Nephron (organoid): ENCODE measurements at regions not wholly inside any gene's neighbourhood (a gene's known extent, or its start where the extent isn't known, plus 50 kb on each side); places are given as distances from the start of the nearest gene placed in this dataset.

Experiments
- H3K27ac Mint-ChIP-seq, 3 experiments: 2 replicates each; pipeline ENCODE4 v1.8.0; 2020; ENCODE audit warnings: mixed read lengths in 3 of 3, mild to moderate bottlenecking in 2 of 3, moderate library complexity in 1 of 3
- H3K27me3 Mint-ChIP-seq: 2 replicates; pipeline ENCODE4 v1.8.0; 2021; ENCODE audit warnings: low read depth, mild to moderate bottlenecking, moderate library complexity, mixed read lengths
- H3K36me3 Mint-ChIP-seq: 2 replicates; pipeline ENCODE4 v1.8.0; 2020; ENCODE audit warnings: low read depth, mixed read lengths
- H3K4me1 Mint-ChIP-seq: 2 replicates; pipeline ENCODE4 v1.8.0; 2020; ENCODE audit warnings: mixed read lengths
- H3K4me3 Mint-ChIP-seq, 3 experiments: 2 replicates each; pipeline ENCODE4 v1.8.0; 2020; ENCODE audit warnings: mild to moderate bottlenecking in 3 of 3, mixed read lengths in 3 of 3, moderate library complexity in 2 of 3
- H3K9me3 Mint-ChIP-seq: 2 replicates; pipeline ENCODE4 v1.8.0; 2020; ENCODE audit warnings: mixed read lengths
- TF ChIP-seq, protein P1 (sequence below), 3 experiments: fragments of 200-600 bp; sonication (generic); IDR thresholded peaks; one replicate each; pipeline ENCODE4 v1.5.0; 2021; ENCODE audit warnings: antibody characterized with exemption in 3 of 3; ENCODE audit not compliant: unreplicated experiment in 3 of 3

DNA sequence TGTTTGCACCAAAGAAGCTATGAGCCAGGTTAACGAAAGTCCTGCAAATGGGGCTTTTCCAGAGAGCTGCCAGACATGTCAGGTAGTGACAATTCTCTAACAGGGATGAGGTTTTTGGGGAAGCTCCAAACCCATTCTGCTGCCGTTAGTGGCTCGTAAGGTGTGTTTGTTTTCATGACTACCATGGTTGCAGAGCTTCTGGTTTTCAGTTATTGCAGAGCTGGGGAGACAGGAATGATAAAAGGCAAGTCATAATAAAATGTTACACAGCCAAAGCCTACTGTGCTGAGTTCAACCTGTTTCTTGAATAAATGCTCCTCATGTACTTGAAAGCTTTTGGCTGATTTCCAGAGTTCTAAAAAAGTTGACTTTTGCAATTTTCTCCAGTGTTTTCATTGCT is 209.2 kb upstream of the STK17B start:
- H3K36me3 Mint-ChIP-seq, result no peaks in the 10 kb centered on the region
- H3K4me3 Mint-ChIP-seq, result no peak overlapping the region
- TF ChIP-seq, protein P1, sequence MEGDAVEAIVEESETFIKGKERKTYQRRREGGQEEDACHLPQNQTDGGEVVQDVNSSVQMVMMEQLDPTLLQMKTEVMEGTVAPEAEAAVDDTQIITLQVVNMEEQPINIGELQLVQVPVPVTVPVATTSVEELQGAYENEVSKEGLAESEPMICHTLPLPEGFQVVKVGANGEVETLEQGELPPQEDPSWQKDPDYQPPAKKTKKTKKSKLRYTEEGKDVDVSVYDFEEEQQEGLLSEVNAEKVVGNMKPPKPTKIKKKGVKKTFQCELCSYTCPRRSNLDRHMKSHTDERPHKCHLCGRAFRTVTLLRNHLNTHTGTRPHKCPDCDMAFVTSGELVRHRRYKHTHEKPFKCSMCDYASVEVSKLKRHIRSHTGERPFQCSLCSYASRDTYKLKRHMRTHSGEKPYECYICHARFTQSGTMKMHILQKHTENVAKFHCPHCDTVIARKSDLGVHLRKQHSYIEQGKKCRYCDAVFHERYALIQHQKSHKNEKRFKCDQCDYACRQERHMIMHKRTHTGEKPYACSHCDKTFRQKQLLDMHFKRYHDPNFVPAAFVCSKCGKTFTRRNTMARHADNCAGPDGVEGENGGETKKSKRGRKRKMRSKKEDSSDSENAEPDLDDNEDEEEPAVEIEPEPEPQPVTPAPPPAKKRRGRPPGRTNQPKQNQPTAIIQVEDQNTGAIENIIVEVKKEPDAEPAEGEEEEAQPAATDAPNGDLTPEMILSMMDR (IDR thresholded peaks at IDR 0.05; ENCODE audit: unreplicated experiment in 3 of 3), result no peak
- H3K27me3 Mint-ChIP-seq, result no peaks in the 10 kb centered on the region
- H3K4me1 Mint-ChIP-seq, result peaks cover 18% of the 10 kb centered on the region
- no peaks in the 10 kb centered on the region for H3K9me3 Mint-ChIP-seq
- H3K27ac Mint-ChIP-seq, result no peak overlapping the region

DNA sequence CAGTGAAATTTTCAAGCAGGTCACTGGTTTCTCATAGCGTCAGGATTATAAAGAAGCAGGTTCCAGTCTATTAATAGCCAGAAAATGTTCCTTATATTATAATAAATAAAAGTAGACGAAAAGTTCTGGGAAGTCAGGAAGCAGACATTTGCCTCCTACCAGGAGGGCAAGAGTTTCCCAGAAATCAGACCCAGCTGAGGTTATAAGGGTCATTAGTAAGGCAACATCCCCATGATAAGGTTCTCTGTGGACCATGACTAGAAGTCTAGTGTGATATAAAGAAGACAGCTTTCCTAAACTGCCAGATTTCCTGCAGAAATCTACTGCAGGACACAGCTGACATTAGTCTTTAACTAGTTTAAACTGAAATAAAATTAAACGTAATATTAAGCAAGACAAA is 210.1 kb upstream of the STK17B start:
- Mint-ChIP-seq H3K27ac (no peak overlapping the region), H3K4me1 (peaks cover 18% of the 10 kb centered on the region), H3K36me3 (no peaks in the 10 kb centered on the region), H3K4me3 (no peak overlapping the region), H3K9me3 (no peaks in the 10 kb centered on the region), H3K27me3 (no peaks in the 10 kb centered on the region)
- TF ChIP-seq, protein P1 (IDR thresholded peaks at IDR 0.05; ENCODE audit: unreplicated experiment in 3 of 3), result no peak

DNA sequence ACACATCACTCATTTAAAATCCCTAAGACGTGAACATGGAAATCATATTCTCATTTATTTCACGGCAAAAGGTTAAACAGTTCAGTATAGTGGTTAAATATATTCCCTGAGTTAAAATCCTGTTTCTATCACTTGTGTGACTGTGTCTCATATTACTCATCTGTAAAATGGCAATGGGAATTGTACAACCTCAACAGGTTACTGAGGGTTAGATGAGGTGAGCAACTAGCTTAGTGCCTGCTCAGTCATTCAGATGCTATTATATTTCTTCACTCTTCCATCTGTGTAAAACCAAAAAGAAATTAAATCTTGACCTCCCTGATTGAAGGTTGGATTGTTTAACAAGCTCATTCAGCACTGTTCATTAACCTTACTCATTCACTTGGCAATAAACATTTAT is 212.4 kb upstream of the STK17B start:
- Mint-ChIP-seq H3K4me1 (peaks cover 11% of the 10 kb centered on the region), H3K4me3 (no peak overlapping the region), H3K9me3 (no peaks in the 10 kb centered on the region), H3K36me3 (no peaks in the 10 kb centered on the region), H3K27me3 (no peaks in the 10 kb centered on the region), H3K27ac (no peak overlapping the region)
- TF ChIP-seq, protein P1 (IDR thresholded peaks at IDR 0.05; ENCODE audit: unreplicated experiment in 3 of 3), result no peak

DNA sequence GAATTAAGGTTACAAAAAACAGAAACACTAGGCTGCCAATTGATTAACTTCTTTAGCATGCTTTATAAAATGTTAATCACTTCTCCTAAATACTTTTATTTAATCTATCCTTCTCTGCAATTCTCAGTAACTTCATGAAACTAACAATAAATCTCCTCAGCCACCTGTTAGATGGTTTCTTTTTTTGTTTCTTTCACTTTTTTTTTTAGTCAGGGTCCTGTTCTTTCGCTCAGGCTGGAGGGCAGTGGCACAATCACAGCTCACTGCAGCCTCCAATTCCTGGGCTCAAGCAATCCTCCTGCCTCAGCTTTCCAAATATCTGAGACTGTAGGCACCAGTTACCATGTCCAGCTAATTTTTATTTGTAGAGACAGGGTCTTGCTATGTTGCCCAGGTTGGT is 213.4 kb upstream of the STK17B start:
- Mint-ChIP-seq H3K27ac (no peak overlapping the region), H3K36me3 (no peaks in the 10 kb centered on the region), H3K4me3 (no peak overlapping the region), H3K27me3 (no peaks in the 10 kb centered on the region), H3K9me3 (no peaks in the 10 kb centered on the region), H3K4me1 (peaks cover 11% of the 10 kb centered on the region)
- TF ChIP-seq, protein P1 (IDR thresholded peaks at IDR 0.05; ENCODE audit: unreplicated experiment in 3 of 3), result no peak

DNA sequence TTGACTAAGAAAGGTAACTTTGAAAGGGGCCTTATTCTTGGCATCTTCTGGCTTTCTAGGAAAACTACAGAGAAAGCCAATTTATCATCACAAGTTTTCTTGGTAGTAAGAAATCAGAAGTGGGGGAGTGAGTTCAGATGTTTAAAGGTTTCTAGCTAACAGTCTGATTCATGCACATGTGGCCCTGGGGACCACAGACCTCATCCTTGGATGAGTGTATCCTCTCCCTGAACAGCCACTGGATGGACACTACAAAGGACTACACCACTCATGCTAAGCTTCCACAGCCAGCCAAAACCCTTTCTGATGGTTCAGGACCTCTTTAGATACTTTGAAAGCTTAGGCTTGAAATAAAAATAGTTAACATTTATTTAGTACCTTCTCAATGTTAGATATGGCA is 218.3 kb upstream of the STK17B start:
- peaks cover 7% of the 10 kb centered on the region for H3K9me3 Mint-ChIP-seq
- H3K27ac Mint-ChIP-seq, result no peak overlapping the region
- no peak overlapping the region for H3K4me3 Mint-ChIP-seq
- H3K36me3 Mint-ChIP-seq, result no peaks in the 10 kb centered on the region
- H3K4me1 Mint-ChIP-seq, result no peaks in the 10 kb centered on the region
- TF ChIP-seq, protein P1 (IDR thresholded peaks at IDR 0.05; ENCODE audit: unreplicated experiment in 3 of 3), result no peak
- no peaks in the 10 kb centered on the region for H3K27me3 Mint-ChIP-seq

DNA sequence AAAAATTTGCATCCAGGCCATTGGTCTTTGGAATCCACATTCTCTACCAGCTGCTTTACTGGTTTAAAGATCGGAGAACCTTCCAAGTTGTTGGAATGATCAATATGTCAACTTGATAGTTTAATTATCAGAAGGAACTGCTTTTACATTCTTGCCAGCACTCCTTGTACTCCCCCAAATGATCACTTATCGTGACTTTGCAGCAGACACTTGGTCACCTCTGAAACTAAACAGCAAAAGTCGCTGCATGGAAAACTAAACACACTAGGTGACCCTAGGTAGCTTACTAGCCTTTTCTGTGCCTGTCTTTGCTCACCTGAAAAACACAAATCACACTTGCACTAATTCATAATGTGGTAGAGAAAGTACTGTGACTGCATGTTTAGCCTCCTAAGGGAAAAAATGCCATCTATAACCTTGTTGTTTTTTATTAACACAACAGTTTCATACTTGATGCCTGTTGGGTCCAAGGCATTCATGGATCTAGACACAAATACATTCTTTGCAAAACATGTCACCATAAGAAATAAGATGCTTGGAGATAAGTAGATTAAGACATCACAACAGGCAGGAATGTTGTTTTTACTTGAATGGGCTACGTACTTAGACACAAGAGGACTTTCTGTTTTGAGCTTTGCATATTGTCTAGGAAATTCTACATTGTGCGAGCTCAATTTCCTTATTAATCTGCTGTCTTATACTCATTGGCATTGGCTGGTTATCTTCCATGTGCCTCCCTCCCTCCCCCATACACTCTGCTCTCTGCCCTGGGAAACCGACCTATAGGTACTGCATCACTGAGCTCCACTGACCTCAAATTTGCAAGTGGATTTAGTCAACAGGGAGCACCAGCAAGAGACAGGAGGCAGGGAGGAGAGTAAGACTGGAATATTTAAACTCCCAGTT is 219.1 kb upstream of the STK17B start:
- TF ChIP-seq, protein P1 (IDR thresholded peaks at IDR 0.05; ENCODE audit: unreplicated experiment in 3 of 3), result no peak
- H3K27me3 Mint-ChIP-seq, result no peaks in the 10 kb centered on the region
- H3K4me1 Mint-ChIP-seq, result no peaks in the 10 kb centered on the region
- H3K36me3 Mint-ChIP-seq, result no peaks in the 10 kb centered on the region
- no peak overlapping the region for H3K27ac Mint-ChIP-seq
- H3K4me3 Mint-ChIP-seq, result no peak overlapping the region
- H3K9me3 Mint-ChIP-seq, result peaks cover 7% of the 10 kb centered on the region
